Colonic mucosa (tissue), 4 donors: ENCODE measurements at regions not wholly inside any gene's neighbourhood (a gene's known extent, or its start where the extent isn't known, plus 50 kb on each side); places are given as distances from the start of the nearest gene placed in this dataset.

Experiments used
- DNase-seq: peaks from one replicate; pipeline ENCODE4 v3.0.0-alpha.2; 2020
- H3K27ac ChIP-seq: fragments of 200-600 bp; one replicate; pipeline ENCODE4 v1.8.0; 2021
- H3K27me3 ChIP-seq: fragments of 200-600 bp; one replicate; pipeline ENCODE4 v1.8.0; 2021
- H3K36me3 ChIP-seq: fragments of 200-600 bp; one replicate; pipeline ENCODE4 v1.8.0; 2021
- H3K4me1 ChIP-seq: fragments of 200-600 bp; one replicate; pipeline ENCODE4 v1.8.0; 2021; ENCODE audit warnings: mild to moderate bottlenecking
- H3K4me3 ChIP-seq: fragments of 200-600 bp; one replicate; pipeline ENCODE4 v1.8.0; 2021
- H3K9ac ChIP-seq, 2 donors: one replicate each; pipeline ENCODE4 v1.7.0; 2013; ENCODE audit warnings: control low read depth in 2 of 2, low read depth in 2 of 2, low read length in 2 of 2
- H3K9me3 ChIP-seq: fragments of 200-600 bp; one replicate; pipeline ENCODE4 v1.8.0; 2021
- CTCF ChIP-seq: fragments of 200-600 bp; IDR thresholded peaks from one replicate; pipeline ENCODE4 v1.8.0; 2022; ENCODE audit warnings: antibody characterized with exemption, mild to moderate bottlenecking
- intact Hi-C: fragments of 100-400 bp; cut with DNase I; formaldehyde crosslinking; loops from one replicate; pipeline ENCODE4 v1.14.1; 2022
- donor health status: healthy.
- donor health status: DM: no; HTN: no; CAD: no.
- donor health status: DM: no; HTN: no; CAD: no.

DNA sequence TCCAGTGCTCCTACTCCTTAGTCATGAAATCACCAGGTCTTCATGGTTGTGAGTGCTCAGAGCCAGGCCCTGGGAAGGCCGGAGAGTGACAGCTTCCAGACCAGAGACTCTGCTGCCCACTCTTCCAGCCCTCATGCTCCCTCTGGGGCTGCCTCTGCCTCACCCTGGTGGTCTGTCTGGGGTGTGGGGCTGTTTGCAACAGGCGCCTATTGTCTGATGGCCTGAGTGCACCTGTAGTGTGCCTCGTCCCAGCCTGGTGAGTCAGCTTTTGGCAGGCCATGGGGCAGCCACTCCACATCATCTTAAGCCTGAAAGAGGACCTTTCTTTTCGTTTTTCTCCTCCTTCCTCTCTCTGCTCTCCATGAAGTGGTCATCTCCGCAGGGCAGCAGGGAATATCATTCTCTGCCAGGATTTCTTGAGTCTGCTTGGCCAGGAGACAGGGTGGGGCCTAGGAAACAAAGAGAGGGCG, 173.8 kb downstream of the VEGFA start:
- Histone ChIP-seq H3K27me3 (no peaks in the 10 kb centered on the region), H3K27ac (no peak overlapping the region), H3K4me3 (no peak overlapping the region), H3K9ac (no peak overlapping the region), H3K36me3 (no peaks in the 10 kb centered on the region), H3K9me3 (no peaks in the 10 kb centered on the region), H3K4me1 (no peaks in the 10 kb centered on the region)
- TF ChIP-seq CTCF: no peak
- no peak for DNase-seq
- intact Hi-C loops: no loop called here

- intact Hi-C loops: no loop called here
- H3K4me1 ChIP-seq: no peaks in the 10 kb centered on the region
- no peaks in the 10 kb centered on the region for H3K36me3 ChIP-seq
- no peaks in the 10 kb centered on the region for H3K27me3 ChIP-seq
- no peak for TF ChIP-seq CTCF
- no peak overlapping the region for H3K9ac ChIP-seq
- no peak overlapping the region for H3K4me3 ChIP-seq
- no peak overlapping the region for H3K27ac ChIP-seq
- DNase-seq: no peak
- no peaks in the 10 kb centered on the region for H3K9me3 ChIP-seq
Observed at GRCh38 chr6:43943099-43943766, 173.2 kb downstream of the VEGFA start.

DNA sequence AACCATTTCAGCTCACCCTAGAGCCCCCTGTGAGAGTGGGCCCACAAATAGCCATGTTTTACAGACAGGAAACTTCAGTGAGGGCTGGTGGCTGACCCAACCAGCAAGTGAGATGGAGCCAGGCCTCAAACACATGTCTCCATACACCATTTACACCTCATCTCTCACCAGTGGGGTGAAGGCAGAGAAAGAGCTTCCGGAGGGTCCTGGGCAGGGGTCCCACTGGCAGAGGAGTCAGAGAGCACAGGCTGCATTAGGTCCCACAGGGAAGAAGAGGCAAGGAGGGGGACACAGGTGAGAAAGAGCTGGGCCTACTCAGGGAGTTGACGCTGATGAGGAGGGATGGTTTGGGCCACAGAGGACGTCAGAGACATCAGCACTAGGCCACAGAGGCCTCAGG, 172.6 kb downstream of the VEGFA start:
- Histone ChIP-seq H3K27ac (no peak overlapping the region), H3K9ac (no peak overlapping the region), H3K27me3 (no peaks in the 10 kb centered on the region), H3K4me3 (no peak overlapping the region), H3K4me1 (no peaks in the 10 kb centered on the region), H3K36me3 (no peaks in the 10 kb centered on the region), H3K9me3 (no peaks in the 10 kb centered on the region)
- no peak for DNase-seq
- intact Hi-C loops: no loop called here
- no peak for TF ChIP-seq CTCF

DNA sequence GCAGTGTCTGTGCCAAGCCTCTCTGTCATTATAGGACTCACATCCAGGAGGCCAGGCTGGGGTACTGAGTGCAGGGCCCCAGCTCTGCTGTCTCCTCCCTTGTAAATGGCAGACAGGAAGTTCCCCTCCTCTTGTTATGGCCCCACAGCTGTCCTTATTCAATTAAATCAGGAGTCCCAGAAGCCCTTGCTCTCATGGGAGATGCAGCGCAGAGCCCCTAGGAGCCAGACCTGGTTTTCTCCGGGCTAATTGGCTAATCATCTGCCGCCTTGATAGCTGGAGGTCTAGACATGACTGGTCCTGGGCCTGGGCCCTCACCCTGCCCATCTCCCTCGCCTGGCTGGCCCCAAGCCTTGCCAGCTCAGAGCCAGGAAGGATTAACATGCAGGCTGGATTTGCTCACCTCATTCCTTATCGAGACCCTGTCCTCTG, 172.0 kb downstream of the VEGFA start:
- Histone ChIP-seq H3K27me3 (no peaks in the 10 kb centered on the region), H3K36me3 (no peaks in the 10 kb centered on the region), H3K4me3 (no peak overlapping the region), H3K9me3 (no peaks in the 10 kb centered on the region), H3K9ac (no peak overlapping the region), H3K4me1 (no peaks in the 10 kb centered on the region), H3K27ac (no peak overlapping the region)
- intact Hi-C loops: no loop called here
- DNase-seq: no peak
- no peak for TF ChIP-seq CTCF

DNA sequence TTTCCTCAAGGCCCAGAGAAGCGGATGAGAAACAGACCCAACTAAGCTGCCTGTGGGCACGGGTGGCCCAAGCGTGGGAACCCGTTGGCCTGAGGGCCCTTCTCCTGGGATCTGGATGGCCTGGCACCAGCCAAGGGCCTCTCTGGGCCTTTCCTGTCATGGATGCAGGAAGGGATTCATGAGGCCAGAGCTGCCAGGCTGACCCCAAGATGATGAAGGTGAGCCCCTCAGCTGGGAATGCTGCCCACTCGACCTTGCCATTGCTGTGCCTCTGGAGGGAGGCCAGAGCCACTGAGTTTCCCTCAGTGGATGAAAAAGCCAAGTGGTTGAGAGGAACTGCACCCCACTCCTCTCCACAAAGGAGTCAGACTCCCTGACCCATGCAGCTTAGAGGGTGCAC, 171.2 kb downstream of the VEGFA start:
- DNase-seq: no peak
- TF ChIP-seq CTCF: no peak
- intact Hi-C loops: no loop called here
- Histone ChIP-seq H3K27me3 (no peaks in the 10 kb centered on the region), H3K27ac (no peak overlapping the region), H3K4me1 (no peaks in the 10 kb centered on the region), H3K9me3 (no peaks in the 10 kb centered on the region), H3K9ac (no peak overlapping the region), H3K4me3 (no peak overlapping the region), H3K36me3 (no peaks in the 10 kb centered on the region)
